K562 (cell line): ENCODE measurements at regions not wholly inside any gene's neighbourhood (a gene's known extent, or its start where the extent isn't known, plus 50 kb on each side); places are given as distances from the start of the nearest gene placed in this dataset.

Source experiments
- AFF1 ChIP-seq, 2 experiments: fragments of 450-650 bp; IDR thresholded peaks; 2 replicates each; pipeline ENCODE4 v1.6.1; 2018; ENCODE audit warnings: mild to moderate bottlenecking in 2 of 2, low read depth in 1 of 2; ENCODE audit not compliant: partially characterized antibody in 2 of 2
- C11orf30 ChIP-seq: fragments of 450-650 bp; IDR thresholded peaks from 2 replicates; pipeline ENCODE4 v1.6.1; 2016; ENCODE audit warnings: low read depth, mild to moderate bottlenecking
- DPF2 ChIP-seq: fragments of 450-650 bp; IDR thresholded peaks from 2 replicates; pipeline ENCODE4 v1.6.1; 2016
- FOXK2 ChIP-seq, 2 experiments: fragments of 450-650 bp; IDR thresholded peaks in 1 of 2; conservative IDR thresholded peaks in 1 of 2; 2 replicates each; pipeline ENCODE4 v1.6.1; 2016; ENCODE audit warnings: low read depth in 2 of 2, mild to moderate bottlenecking in 1 of 2
- HIVEP1 ChIP-seq: fragments of 250-450 bp; sonication (Bioruptor Pico); IDR thresholded peaks from 2 replicates; pipeline ENCODE4 v1.4.0; 2020; ENCODE audit warnings: mild to moderate bottlenecking
- JUN ChIP-seq, 2 experiments: sonication (generic) in 1 of 2; formaldehyde crosslinking in 1 of 2; IDR thresholded peaks; 2 replicates each; pipeline versions ENCODE4 v1.6.1 to v1.8.0; 2012 to 2022; ENCODE audit warnings: borderline replicate concordance in 2 of 2, mild to moderate bottlenecking in 2 of 2, improper control_type of control experiment in 1 of 2, low read depth in 1 of 2, low read length in 1 of 2, missing genetic modification reagents in 1 of 2
- L3MBTL2 ChIP-seq: fragments of 450-650 bp; IDR thresholded peaks from 2 replicates; pipeline ENCODE4 v1.6.1; 2016; ENCODE audit warnings: mild to moderate bottlenecking, moderate library complexity
- LCOR ChIP-seq: sonication (generic); formaldehyde crosslinking; IDR thresholded peaks from 2 replicates; pipeline ENCODE4 v1.8.0; 2022; ENCODE audit warnings: mild to moderate bottlenecking, missing genetic modification reagents
- MNT ChIP-seq, 2 experiments: fragments of 450-650 bp; conservative IDR thresholded peaks; 2 replicates each; pipeline ENCODE4 v1.6.1; 2017; ENCODE audit warnings: mild to moderate bottlenecking in 2 of 2, moderate library complexity in 2 of 2
- MTA1 ChIP-seq: fragments of 450-650 bp; IDR thresholded peaks from 2 replicates; pipeline ENCODE4 v1.6.1; 2017; ENCODE audit warnings: borderline replicate concordance
- MTA2 ChIP-seq: fragments of 450-650 bp; IDR thresholded peaks from 2 replicates; pipeline ENCODE4 v1.6.1; 2016; ENCODE audit warnings: low read depth
- NBN ChIP-seq: fragments of 450-650 bp; IDR thresholded peaks from 2 replicates; pipeline ENCODE4 v1.6.1; 2016; ENCODE audit warnings: low read depth, mild to moderate bottlenecking
- TCF15 ChIP-seq: fragments of 250-450 bp; sonication (Bioruptor Pico); IDR thresholded peaks from 2 replicates; pipeline ENCODE4 v1.8.0; 2022; ENCODE audit warnings: moderate library complexity, mild to moderate bottlenecking, inconsistent platforms
- THRB ChIP-seq: fragments of 450-650 bp; formaldehyde crosslinking; conservative IDR thresholded peaks from 2 replicates; pipeline ENCODE4 v1.4.0; 2022; ENCODE audit warnings: mild to moderate bottlenecking, missing genetic modification characterization
- TRIM28 ChIP-seq: fragments of 450-650 bp; IDR thresholded peaks from 2 replicates; pipeline ENCODE4 v1.6.1; 2017
- ZBTB9 ChIP-seq: fragments of 450-650 bp; formaldehyde crosslinking; IDR thresholded peaks from 2 replicates; pipeline ENCODE4 v1.4.0; 2020; ENCODE audit warnings: mild to moderate bottlenecking, moderate library complexity
- ZNF165 ChIP-seq: fragments of 250-450 bp; sonication (Bioruptor Pico); IDR thresholded peaks from 2 replicates; pipeline ENCODE4 v1.4.0; 2020; ENCODE audit warnings: borderline replicate concordance
- ZNF232 ChIP-seq: sonication (generic); formaldehyde crosslinking; IDR thresholded peaks from 2 replicates; pipeline ENCODE4 v1.8.0; 2022; ENCODE audit warnings: mild to moderate bottlenecking, missing genetic modification reagents
- ZNF274 ChIP-seq: IDR thresholded peaks from 2 replicates; pipeline ENCODE4 v1.6.1; 2011; ENCODE audit warnings: low read depth, mild to moderate bottlenecking, low read length, moderate library complexity, borderline replicate concordance

- TF ChIP-seq L3MBTL2 (peak; percentile 69), MTA1 (peak; percentile 95), FOXK2 (conservative IDR thresholded peaks at IDR 0.05 in 1 of 2, IDR thresholded peaks at IDR 0.05 in 1 of 2; ENCODE audit: low read depth in 2 of 2) (peak; percentile 72 to 75; a peak in 3 of 4 replicates), ZNF165 (CRISPR knock-in tag) (0 out of 2 replicates have a peak, but pooled peaks have one; percentile 31), NBN (peak; percentile 99), ZNF274 (peak; percentile 52), AFF1 (IDR thresholded peaks at IDR 0.05; ENCODE audit: low read depth in 1 of 2, partially characterized antibody in 2 of 2) (peak; percentile 60 to 80), JUN (IDR thresholded peaks at IDR 0.05; ENCODE audit: borderline replicate concordance, low read depth, low read length) (0 out of 2 replicates have a peak, but pooled peaks have one; percentile 34), JUN (CRISPR knock-in tag; IDR thresholded peaks at IDR 0.05; ENCODE audit: borderline replicate concordance) (no peak), ZNF232 (CRISPR knock-in tag) (no peak), THRB (CRISPR knock-in tag) (0 out of 2 replicates have a peak, but pooled peaks have one; percentile 61), HIVEP1 (CRISPR knock-in tag) (peak; percentile 76; the same call in 1 of the 2 replicates), MNT (conservative IDR thresholded peaks at IDR 0.05) (peak in 1 of 2 experiments; percentile 60; a peak in 2 of 4 replicates), LCOR (CRISPR knock-in tag) (peak; percentile 87; the same call in 1 of the 2 replicates), TRIM28 (peak; percentile 92), DPF2 (peak; percentile 71), TCF15 (CRISPR knock-in tag) (no peak), C11orf30 (no peak), ZBTB9 (peak; percentile 68; the same call in 1 of the 2 replicates), MTA2 (peak; percentile 50)
These were observed 82.5 kb downstream of the ZNF467 start (continued) for GRCh38 chr7:149690688-149691446.
